DOHH2 (cell line): ENCODE measurements at regions not wholly inside any gene's neighbourhood (a gene's known extent, or its start where the extent isn't known, plus 50 kb on each side); places are given as distances from the start of the nearest gene placed in this dataset.
"Not testable (repeated sequence)": the region's sequence is repeated elsewhere in the genome, so short reads cannot be mapped to it uniquely, and the experiment has no call there.

Experiments used
- H3F3A ChIP-seq: fragments of 200-600 bp; sonication (generic), shearing (Covaris generic); 2 replicates; pipeline ENCODE4 v1.6.0; 2016; ENCODE audit warnings: antibody characterized with exemption, mild to moderate bottlenecking; ENCODE audit not compliant: control insufficient read depth, insufficient read depth
- H3K27ac ChIP-seq: fragments of 200-600 bp; sonication (generic); 2 replicates; pipeline ENCODE4 v1.5.1; 2014; ENCODE audit warnings: low read depth, mild to moderate bottlenecking, low read length, moderate library complexity
- H3K27me3 ChIP-seq: fragments of 200-600 bp; sonication (generic); 2 replicates; pipeline ENCODE4 v1.6.1; 2014; ENCODE audit warnings: mild to moderate bottlenecking, low read length, mixed read lengths; ENCODE audit not compliant: control insufficient read depth
- H3K36me3 ChIP-seq: fragments of 200-600 bp; sonication (generic); 2 replicates; pipeline ENCODE4 v1.6.1; 2014; ENCODE audit warnings: mild to moderate bottlenecking, low read length, moderate library complexity, mixed read lengths; ENCODE audit not compliant: control insufficient read depth
- H3K4me1 ChIP-seq: fragments of 200-600 bp; sonication (generic); 2 replicates; pipeline ENCODE4 v1.6.1; 2014; ENCODE audit warnings: mild to moderate bottlenecking, low read length, mixed read lengths; ENCODE audit not compliant: control insufficient read depth
- H3K4me2 ChIP-seq: fragments of 200-600 bp; sonication (generic); 2 replicates; pipeline ENCODE4 v1.6.0; 2014; ENCODE audit warnings: mild to moderate bottlenecking, low read length, moderate library complexity
- H3K4me3 ChIP-seq: fragments of 200-600 bp; sonication (generic); 2 replicates; pipeline ENCODE4 v1.5.1; 2014; ENCODE audit warnings: mild to moderate bottlenecking, low read length, mixed read lengths
- H3K79me2 ChIP-seq: fragments of 200-600 bp; sonication (generic); 2 replicates; pipeline ENCODE4 v1.6.1; 2014; ENCODE audit warnings: mild to moderate bottlenecking, low read length, mixed read lengths; ENCODE audit not compliant: control insufficient read depth
- H3K9me2 ChIP-seq: fragments of 200-600 bp; sonication (generic); replicated peaks from 2 replicates; pipeline ENCODE4 v1.6.1; 2014; ENCODE audit warnings: mild to moderate bottlenecking, low read length, mixed read lengths; ENCODE audit not compliant: control insufficient read depth
- H3K9me3 ChIP-seq: fragments of 200-600 bp; sonication (generic); 2 replicates; pipeline ENCODE4 v1.6.1; 2014; ENCODE audit warnings: antibody characterized with exemption, low read length, mixed read lengths; ENCODE audit not compliant: control insufficient read depth, insufficient read depth
- H4K20me1 ChIP-seq: fragments of 200-600 bp; sonication (generic); 2 replicates; pipeline ENCODE4 v1.6.0; 2014; ENCODE audit warnings: low read depth, mild to moderate bottlenecking, antibody characterized with exemption, low read length, moderate library complexity; ENCODE audit not compliant: control insufficient read depth, insufficient read depth
- EZH2phosphoT487 ChIP-seq: fragments of 200-600 bp; sonication (generic); IDR thresholded peaks from 2 replicates; pipeline ENCODE4 v1.6.1; 2017; ENCODE audit warnings: borderline replicate concordance, mild to moderate bottlenecking, antibody characterized with exemption, low read length, moderate library complexity, mixed read lengths
- TF ChIP-seq, protein P1 (sequence below): fragments of 200-600 bp; sonication (generic); IDR thresholded peaks from one replicate; pipeline ENCODE4 v1.5.1; 2014; ENCODE audit warnings: antibody characterized with exemption, mild to moderate bottlenecking, low read depth, low read length; ENCODE audit not compliant: poor library complexity, severe bottlenecking

DNA sequence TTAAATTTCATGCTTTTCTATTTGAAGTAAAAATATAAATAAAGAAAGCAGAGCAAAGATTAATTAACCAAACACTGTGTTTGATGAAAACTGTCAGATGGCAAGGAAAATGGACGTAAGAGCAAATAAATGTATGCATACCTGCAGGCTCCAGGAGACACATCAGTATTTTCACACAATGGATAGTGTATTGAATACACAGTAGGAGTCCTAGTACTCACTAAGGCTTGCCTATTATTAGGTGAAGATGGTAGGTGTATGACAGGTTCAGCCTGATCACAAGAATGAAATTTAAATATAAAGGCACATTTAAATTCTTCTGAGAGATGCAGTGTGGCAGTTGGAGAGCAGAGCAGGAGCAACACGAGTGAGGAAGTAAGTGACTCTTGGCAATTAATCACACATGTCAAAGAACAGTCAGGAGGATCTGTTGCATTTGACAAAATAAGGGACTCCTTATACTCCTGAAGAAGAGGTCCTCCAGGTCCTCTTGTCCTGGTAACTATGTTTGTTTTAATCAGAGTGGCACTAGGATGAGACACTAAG, 106.0 kb upstream of the NDST4 start:
- no peaks in the 10 kb centered on the region for H3K4me1 ChIP-seq
- H3K27me3 ChIP-seq: no peaks in the 10 kb centered on the region
- no peaks in the 10 kb centered on the region for H3K79me2 ChIP-seq
- no peak overlapping the region for H3K4me3 ChIP-seq
- H3K27ac ChIP-seq: no peak overlapping the region
- H3K9me3 ChIP-seq: no peaks in the 10 kb centered on the region
- no peaks in the 10 kb centered on the region for H3K9me2 ChIP-seq
- H3K4me2 ChIP-seq: no peak overlapping the region
- H3F3A ChIP-seq: no peaks in the 10 kb centered on the region
- no peaks in the 10 kb centered on the region for H3K36me3 ChIP-seq
- H4K20me1 ChIP-seq: no peaks in the 10 kb centered on the region
- no peak for TF ChIP-seq EZH2phosphoT487
- TF ChIP-seq, protein P1, sequence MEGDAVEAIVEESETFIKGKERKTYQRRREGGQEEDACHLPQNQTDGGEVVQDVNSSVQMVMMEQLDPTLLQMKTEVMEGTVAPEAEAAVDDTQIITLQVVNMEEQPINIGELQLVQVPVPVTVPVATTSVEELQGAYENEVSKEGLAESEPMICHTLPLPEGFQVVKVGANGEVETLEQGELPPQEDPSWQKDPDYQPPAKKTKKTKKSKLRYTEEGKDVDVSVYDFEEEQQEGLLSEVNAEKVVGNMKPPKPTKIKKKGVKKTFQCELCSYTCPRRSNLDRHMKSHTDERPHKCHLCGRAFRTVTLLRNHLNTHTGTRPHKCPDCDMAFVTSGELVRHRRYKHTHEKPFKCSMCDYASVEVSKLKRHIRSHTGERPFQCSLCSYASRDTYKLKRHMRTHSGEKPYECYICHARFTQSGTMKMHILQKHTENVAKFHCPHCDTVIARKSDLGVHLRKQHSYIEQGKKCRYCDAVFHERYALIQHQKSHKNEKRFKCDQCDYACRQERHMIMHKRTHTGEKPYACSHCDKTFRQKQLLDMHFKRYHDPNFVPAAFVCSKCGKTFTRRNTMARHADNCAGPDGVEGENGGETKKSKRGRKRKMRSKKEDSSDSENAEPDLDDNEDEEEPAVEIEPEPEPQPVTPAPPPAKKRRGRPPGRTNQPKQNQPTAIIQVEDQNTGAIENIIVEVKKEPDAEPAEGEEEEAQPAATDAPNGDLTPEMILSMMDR: no peak

DNA sequence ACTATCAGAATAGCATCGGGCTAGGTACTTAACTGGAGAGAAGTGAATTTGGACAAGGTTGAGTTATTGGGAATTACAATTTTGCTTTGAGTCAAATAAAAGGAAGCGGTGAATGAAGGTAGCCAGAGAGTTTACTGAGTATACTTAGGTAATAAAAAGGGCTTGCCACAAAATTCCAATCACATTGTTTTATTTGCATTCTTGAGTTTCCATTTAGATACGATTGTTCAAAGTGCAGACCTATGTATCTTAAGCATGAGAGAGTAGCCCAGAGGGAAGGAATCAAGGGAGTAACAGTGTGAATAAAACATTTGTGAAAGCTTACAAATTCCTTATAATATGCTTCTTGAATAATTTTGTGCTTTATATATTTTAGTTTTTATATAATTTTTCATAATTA, 102.5 kb upstream of the NDST4 start:
- Histone ChIP-seq H3K4me2 (no peak overlapping the region), H3K4me3 (no peak overlapping the region), H3K9me2 (no peaks in the 10 kb centered on the region), H3K4me1 (no peaks in the 10 kb centered on the region), H3K36me3 (no peaks in the 10 kb centered on the region), H3K27me3 (no peaks in the 10 kb centered on the region), H3F3A (no peaks in the 10 kb centered on the region), H3K27ac (no peak overlapping the region), H4K20me1 (no peaks in the 10 kb centered on the region), H3K9me3 (no peaks in the 10 kb centered on the region), H3K79me2 (no peaks in the 10 kb centered on the region)
- TF ChIP-seq, protein P1: no peak
- no peak for TF ChIP-seq EZH2phosphoT487

DNA sequence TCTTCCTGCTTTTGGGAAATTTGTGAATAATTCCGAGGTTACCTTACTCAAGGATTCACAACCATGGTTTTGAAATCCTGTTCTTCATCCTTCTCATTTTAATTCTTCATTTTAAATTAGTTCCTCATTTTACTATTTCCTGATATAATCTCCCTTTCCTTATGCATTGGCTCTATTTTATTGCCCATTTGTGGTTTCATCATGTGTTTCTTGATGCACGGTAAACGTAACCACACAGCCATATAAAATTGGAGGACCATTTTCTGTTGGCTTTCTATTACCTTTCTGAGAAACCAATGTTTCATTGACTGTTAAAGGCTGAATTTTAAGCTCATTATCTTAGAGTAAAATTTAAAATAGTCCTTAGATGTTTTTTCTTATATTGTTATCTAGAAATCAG, 100.3 kb upstream of the NDST4 start:
- H3K9me2 ChIP-seq: no peaks in the 10 kb centered on the region
- TF ChIP-seq, protein P1: no peak
- TF ChIP-seq EZH2phosphoT487: no peak
- no peak overlapping the region for H3K4me2 ChIP-seq
- no peaks in the 10 kb centered on the region for H3K9me3 ChIP-seq
- no peak overlapping the region for H3K27ac ChIP-seq
- H4K20me1 ChIP-seq: no peaks in the 10 kb centered on the region
- no peak overlapping the region for H3K4me3 ChIP-seq
- no peaks in the 10 kb centered on the region for H3F3A ChIP-seq
- no peaks in the 10 kb centered on the region for H3K27me3 ChIP-seq
- no peaks in the 10 kb centered on the region for H3K36me3 ChIP-seq
- no peaks in the 10 kb centered on the region for H3K79me2 ChIP-seq
- H3K4me1 ChIP-seq: no peaks in the 10 kb centered on the region

DNA sequence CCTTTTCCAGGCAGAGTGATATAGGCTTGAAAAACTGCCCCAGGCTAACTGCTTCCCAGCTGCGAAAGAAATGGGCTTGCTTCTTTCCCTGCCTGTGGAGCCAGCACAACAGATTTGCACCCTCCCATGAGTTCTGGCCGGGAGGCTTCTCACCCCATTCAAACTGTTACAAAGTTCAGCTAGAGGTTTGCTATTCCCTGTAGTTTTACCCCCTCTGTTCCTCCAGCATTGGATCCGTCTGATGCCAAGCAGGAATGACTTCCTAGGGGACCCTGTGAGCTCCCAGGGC, 87.6 kb upstream of the NDST4 start:
- H3K36me3 ChIP-seq: no peaks in the 10 kb centered on the region
- no peaks in the 10 kb centered on the region for H3K79me2 ChIP-seq
- peaks cover 14% of the 10 kb centered on the region for H3K4me1 ChIP-seq
- H4K20me1 ChIP-seq: no peaks in the 10 kb centered on the region
- H3K27ac ChIP-seq: no peak overlapping the region
- no peaks in the 10 kb centered on the region for H3K9me2 ChIP-seq
- H3K4me3 ChIP-seq: no peak overlapping the region
- H3K27me3 ChIP-seq: no peaks in the 10 kb centered on the region
- no peak overlapping the region for H3K4me2 ChIP-seq
- peaks cover 5% of the 10 kb centered on the region; the same call in 1 of the 2 replicates for H3K9me3 ChIP-seq
- TF ChIP-seq, protein P1: no peak
- TF ChIP-seq EZH2phosphoT487: no peak
- no peaks in the 10 kb centered on the region for H3F3A ChIP-seq

DNA sequence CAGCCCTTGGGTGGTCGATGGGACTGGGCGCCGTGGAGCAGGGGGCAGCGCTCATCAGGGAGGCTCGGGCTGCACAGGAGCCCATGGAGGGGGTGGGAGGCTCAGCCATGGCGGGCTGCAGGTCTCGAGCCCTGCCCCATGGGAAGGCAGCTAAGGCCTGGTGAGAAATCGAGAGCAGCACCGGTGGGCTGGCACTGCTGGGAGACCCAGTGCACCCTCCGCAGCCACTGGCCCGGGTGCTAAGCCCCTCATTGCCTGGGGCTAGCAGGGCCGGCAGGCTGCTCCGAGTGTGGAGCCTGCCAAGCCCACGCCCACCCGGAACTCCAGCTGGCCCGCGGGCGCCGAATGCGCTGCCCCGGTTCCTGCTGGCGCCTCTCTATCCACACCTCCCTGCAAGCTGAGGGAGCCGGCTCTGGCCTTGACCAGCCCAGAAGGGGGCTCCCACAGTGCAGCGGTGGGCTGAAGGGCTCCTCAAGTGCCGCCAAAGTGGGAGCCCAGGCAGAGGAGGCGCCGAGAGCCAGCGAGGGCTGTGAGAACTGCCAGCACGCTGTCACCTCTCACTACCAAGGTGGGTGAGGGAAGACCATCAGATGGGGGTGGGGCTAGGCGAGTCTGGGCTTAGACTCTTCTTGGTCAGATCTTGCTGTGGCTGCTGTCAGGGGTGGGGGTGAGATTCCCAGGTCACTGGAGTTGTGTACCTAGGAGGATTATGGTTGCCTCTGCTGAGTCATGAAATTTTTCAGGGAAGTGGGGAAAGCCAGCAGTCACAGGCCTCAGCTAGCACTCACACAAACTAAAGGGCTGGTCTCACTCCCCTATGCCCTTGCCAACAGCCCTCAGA, 87.0 kb upstream of the NDST4 start:
- not testable (repeated sequence) for H4K20me1 ChIP-seq, H3K9me3 ChIP-seq, H3F3A ChIP-seq, H3K36me3 ChIP-seq, H3K27ac ChIP-seq, H3K27me3 ChIP-seq, H3K9me2 ChIP-seq, H3K4me2 ChIP-seq, H3K4me3 ChIP-seq, H3K79me2 ChIP-seq
- peaks cover 14% of the 10 kb centered on the region for H3K4me1 ChIP-seq
